NOMO-1 treated with dmso at 0.1 percent for 144 hours (cell line): ENCODE measurements at regions not wholly inside any gene's neighbourhood (a gene's known extent, or its start where the extent isn't known, plus 50 kb on each side); places are given as distances from the start of the nearest gene placed in this dataset.
A peak's percentile ranks its signal among the peaks of the same experiment; 100 is the strongest.

Experiments used
- DNase-seq: peaks from one replicate; lab custom pipeline; 2025; ENCODE audit not compliant: unreplicated experiment; lab: John Stamatoyannopoulos, UW

- no peak for DNase-seq
Measured at GRCh38 chr6:148140772-148141557, 201.7 kb upstream of the SASH1 start.

GRCh38 chr6:148142821-148143220 lies 199.8 kb upstream of the SASH1 start:
- no peak for DNase-seq

- no peak for DNase-seq
Measured at GRCh38 chr6:148143771-148144170, 198.9 kb upstream of the SASH1 start.

DNA sequence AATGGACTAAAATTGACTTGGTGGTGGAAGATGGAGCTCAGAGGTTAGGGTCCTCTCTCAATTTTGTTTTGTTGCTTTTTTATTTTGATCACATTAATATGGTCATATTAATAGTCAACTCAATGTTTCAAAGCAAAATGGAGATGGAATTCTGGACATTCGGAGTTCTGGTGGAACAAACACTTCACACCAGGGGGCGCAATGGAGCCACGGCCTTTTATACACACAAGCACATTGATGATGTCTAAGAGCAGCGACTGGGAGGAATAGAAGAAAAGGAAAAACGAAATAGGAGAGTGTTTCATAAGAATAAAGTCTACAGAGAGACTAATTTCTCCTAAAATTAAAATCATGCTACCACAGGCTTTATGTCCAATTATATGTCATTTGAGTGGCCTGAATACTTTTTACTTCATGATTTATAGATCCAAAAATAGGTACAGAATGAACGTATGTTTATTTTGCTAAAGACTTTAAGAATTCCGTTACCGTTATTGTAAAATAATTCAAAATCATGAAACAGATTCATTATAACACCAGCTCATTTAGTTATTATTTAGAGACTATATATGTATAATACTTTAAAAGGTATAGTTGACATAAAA lies 197.6 kb upstream of the SASH1 start:
- DNase-seq = peak; percentile 47

DNA sequence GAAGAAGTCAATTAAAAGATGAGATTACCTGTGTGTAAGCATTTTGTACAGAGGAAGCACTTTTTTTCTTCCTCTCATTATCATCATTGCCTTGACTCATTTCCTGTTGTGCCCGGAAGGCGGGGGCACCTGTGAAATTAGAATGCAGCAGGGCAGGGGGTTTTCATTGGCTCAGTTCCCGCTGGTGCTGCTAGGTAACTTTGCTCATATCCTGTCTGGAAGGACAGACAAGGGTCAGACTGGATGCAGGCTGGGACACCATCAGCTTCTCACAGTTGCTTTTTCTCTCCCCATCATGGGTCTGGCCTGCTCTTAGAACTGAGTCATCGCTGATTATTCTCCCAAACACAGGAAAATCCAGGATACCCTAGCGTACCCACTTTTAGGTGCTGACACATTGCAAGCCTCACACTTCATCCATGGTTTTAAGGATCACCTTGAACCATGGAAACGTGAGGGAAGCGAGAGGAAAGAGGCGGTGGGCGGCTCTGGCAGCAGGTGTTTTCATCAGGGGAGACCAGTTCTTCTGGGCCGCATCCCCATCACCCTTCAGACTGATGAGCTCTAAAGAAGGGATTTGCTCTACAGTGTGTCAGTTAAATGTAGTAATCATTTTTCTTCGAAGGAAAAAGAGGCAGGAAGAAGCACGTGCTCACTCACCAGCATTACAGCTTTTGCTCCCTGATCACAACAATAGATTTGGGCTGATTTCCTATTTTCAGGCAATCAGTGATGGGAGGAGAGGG lies 195.7 kb upstream of the SASH1 start:
- no peak for DNase-seq

DNA sequence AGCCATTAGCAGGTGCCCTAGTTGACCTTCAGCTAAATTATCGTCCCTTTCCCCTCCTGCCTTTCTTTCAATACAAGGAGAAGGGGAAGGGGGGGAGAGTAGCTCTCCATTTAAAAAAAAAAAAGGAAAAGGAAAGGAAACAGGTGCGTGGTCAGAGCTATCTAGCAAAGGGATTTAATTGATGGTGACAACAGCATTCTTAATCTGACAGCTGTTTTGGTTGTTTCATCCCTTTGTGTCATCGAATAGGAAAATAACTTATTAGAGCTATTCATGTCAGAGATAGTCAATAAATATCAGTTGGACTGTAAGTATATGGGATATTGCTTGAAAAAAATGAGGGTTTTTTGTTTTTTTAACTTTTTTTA lies 195.2 kb upstream of the SASH1 start:
- no peak for DNase-seq

DNA sequence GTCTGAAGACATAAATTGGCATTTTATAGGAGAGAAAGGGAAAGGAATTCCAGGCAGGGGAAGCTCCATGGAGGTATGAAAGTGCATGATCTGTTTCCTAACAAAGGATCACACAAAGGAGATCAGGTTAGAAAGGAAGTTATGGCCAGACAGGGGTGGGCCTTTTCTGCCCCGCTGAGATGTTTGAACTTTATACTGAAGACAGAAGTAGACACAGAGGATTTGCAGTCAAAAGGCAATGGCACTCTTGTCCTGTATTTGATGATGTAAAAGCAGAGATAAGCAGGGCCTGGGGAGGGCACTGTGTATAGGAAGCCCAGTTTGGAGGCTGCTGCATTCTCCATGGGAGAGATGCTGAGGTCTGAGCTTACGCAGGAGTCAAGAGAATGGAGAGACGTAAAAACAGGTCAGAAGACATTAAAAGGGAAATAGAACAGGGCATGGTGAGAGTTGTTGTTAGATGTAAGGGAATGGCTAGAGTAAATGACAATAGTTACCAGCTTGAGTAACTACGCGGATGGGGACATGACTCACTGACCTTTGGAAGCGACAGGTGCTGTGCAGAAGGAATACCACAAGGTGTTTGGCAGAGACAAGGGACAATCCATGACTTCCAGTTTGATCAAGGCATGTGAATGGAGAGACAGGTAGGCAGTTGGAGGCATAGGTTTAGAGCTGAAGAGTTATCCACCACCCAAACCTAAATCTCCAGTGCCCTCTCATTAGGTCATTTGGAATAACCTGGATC lies 190.6 kb upstream of the SASH1 start:
- DNase-seq = no peak

DNA sequence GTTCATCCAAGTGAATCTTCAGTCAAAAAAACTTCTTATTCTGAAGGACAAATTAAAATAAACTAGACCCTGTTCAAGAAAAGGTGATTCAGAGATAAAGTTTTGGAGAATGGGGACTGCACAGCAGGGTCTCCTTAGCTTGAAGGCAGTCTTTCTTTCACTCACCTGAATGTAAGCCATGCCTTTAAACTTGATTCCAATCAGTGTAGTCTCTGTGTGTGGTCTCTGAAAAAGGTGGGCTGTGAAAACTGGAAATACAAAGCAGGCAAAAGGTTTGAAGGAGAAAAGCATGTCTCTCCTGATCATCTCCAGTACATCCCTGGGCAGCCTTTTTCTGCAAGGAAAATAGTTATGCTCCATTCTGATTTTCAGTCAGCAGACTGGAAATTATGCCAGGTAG lies 188.0 kb upstream of the SASH1 start:
- no peak for DNase-seq

GRCh38 chr6:148155293-148155692 lies 187.3 kb upstream of the SASH1 start:
- no peak for DNase-seq

- DNase-seq = no peak
Measured at GRCh38 chr6:148157841-148158240, 184.8 kb upstream of the SASH1 start.

DNA sequence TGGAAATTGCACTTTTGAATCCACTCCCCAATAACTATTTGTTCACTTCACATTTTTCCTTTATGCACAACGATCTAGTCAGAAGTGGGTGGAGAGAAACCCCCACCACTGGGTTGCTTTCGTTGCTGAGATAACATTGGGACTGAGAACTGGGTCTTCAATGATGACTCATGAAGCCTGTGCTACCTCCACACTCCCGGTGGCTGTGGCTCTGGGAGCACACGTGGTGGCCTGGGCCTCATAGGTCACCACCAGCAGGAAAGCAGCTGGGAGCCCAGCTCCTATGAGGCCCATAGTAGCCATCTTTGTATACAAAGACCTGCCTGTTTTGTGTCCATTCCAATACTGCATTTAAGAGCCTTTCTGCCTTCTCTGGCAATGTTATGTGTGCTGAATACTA lies 178.0 kb upstream of the SASH1 start:
- no peak for DNase-seq

GRCh38 chr6:148166339-148166968 lies 176.2 kb upstream of the SASH1 start:
- no peak for DNase-seq

GRCh38 chr6:148169706-148170105 lies 172.9 kb upstream of the SASH1 start:
- DNase-seq = no peak

- no peak for DNase-seq
Measured at GRCh38 chr6:148170286-148170685, 172.4 kb upstream of the SASH1 start.

- DNase-seq = no peak
Measured at GRCh38 chr6:148173548-148173947, 169.1 kb upstream of the SASH1 start.

DNA sequence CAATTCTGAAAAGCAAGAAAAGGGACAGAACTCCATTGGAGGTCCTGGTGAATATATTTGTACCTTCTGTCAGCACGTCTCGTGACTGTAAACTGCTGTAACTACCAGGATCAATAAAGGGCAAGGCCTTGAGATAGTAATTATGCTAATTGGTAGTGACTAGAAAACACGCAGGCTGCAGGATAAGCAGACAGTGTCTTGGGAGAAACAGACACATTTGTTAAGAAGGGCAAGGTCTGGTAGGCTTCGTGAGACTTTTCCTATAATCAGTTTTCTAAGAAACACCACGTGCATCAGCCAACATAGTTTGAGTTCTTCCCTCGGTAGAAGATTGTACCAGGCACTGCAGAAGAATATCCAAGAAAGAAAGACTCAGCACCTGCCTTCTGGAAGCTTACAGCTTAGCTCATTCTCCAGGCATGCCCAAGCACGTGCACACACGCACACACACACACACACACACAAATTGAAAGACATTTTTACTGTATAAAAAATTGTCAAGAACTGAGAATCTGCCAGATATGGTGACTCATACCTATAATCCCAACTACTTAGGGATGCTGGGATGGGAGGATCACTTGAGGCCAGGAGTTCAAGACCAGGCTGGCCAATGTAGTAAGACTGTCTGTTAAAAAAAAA lies 167.0 kb upstream of the SASH1 start:
- no peak for DNase-seq

DNA sequence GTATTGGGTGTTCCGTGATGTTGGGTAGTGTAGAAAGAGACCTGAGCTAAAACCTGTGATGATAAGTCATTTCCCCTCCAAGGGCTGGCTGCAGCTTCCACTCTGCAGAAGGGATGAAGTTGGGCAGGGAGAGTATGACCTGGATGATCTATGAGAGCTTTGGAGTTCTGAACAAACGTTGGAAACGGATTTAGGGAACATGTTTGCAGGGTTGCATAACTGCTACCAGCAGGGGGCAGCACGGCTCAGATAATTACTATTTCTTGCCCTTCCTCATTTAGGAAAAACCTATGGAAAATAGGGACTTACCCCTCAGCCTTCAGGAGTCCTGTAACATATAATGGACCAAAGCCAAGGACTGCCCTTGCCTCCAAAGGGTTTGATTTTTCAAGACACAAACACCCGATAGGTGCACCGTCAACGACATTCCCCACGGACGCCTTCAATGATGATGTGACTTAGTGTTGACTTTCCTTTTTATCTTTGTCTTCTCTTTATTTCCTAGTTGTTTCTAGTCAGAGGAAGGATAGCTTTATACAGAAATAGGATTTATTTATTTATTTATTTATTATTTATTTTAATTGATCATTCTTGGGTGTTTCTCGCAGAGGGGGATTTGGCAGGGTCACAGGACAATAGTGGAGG lies 164.9 kb upstream of the SASH1 start:
- DNase-seq = no peak

DNA sequence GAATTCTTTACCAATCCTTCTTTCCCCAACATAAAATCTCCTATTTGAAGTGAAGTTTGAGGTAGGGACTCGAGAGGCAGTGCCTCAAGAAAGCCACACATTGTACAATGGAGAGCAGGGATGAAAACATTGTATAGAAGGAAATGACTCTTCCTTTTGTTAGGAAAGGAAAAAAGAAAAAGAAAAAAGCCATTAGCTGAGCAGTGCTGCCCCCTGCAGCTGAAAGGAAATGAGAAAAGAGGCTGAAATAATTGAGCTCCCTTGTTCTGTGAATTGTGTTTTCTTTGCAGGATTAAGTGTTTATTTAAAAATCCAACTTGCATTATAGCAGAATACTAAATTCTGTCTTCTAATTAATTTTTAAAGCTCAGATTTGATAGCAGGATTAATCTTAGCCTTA lies 162.9 kb upstream of the SASH1 start:
- no peak for DNase-seq

- no peak for DNase-seq
Measured at GRCh38 chr6:148182378-148182777, 160.3 kb upstream of the SASH1 start.

GRCh38 chr6:148183776-148184175 lies 158.9 kb upstream of the SASH1 start:
- DNase-seq = no peak
